Rectal smooth muscle tissue (tissue), 1 donor: ENCODE measurements at regions not wholly inside any gene's neighbourhood (a gene's known extent, or its start where the extent isn't known, plus 50 kb on each side); places are given as distances from the start of the nearest gene placed in this dataset.

Source experiments
- H3K27ac ChIP-seq: one replicate; pipeline ENCODE4 v1.7.0; 2013; ENCODE audit warnings: low read depth, low read length, inconsistent platforms
- H3K27me3 ChIP-seq: one replicate; pipeline ENCODE4 v1.7.0; 2013; ENCODE audit warnings: low read length; ENCODE audit not compliant: control insufficient read depth, insufficient read depth
- H3K36me3 ChIP-seq: one replicate; pipeline ENCODE4 v1.7.0; 2013; ENCODE audit warnings: low read length; ENCODE audit not compliant: control insufficient read depth, insufficient read depth
- H3K4me1 ChIP-seq: one replicate; pipeline ENCODE4 v1.7.0; 2013; ENCODE audit warnings: low read length; ENCODE audit not compliant: control insufficient read depth, insufficient read depth
- H3K4me3 ChIP-seq: one replicate; pipeline ENCODE4 v1.7.0; 2013; ENCODE audit warnings: low read length
- H3K9ac ChIP-seq: one replicate; pipeline ENCODE4 v1.7.0; 2013; ENCODE audit warnings: low read length

- H3K4me1 ChIP-seq, result no peaks in the 10 kb centered on the region
- H3K9ac ChIP-seq, result no peak overlapping the region
- no peak overlapping the region for H3K27ac ChIP-seq
- H3K36me3 ChIP-seq, result no peaks in the 10 kb centered on the region
- no peaks in the 10 kb centered on the region for H3K27me3 ChIP-seq
- H3K4me3 ChIP-seq, result no peak overlapping the region
Measured at GRCh38 chr10:109726473-109726872, 196.8 kb downstream of the XPNPEP1 start.

DNA sequence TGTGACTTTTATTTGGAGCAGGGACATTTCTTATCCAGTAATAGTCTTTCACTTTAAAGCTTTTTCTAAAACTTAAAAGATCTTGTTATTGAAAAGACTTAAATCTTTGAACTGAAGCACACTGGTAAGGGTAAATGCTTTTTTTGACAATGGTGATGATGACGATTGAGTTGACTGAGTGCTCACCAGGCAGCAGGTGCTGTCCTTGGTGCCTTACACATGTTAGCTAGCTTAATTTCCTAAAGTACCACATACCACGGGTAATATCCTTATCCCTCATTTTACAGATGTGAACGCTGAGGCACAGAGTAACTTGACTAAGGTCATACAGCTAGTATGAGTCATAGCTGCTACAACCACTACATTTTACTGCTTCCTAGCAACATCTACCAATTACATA, 200.0 kb downstream of the XPNPEP1 start:
- H3K4me3 ChIP-seq, result no peak overlapping the region
- no peaks in the 10 kb centered on the region for H3K27me3 ChIP-seq
- H3K36me3 ChIP-seq, result no peaks in the 10 kb centered on the region
- H3K27ac ChIP-seq, result no peak overlapping the region
- no peaks in the 10 kb centered on the region for H3K4me1 ChIP-seq
- no peak overlapping the region for H3K9ac ChIP-seq

DNA sequence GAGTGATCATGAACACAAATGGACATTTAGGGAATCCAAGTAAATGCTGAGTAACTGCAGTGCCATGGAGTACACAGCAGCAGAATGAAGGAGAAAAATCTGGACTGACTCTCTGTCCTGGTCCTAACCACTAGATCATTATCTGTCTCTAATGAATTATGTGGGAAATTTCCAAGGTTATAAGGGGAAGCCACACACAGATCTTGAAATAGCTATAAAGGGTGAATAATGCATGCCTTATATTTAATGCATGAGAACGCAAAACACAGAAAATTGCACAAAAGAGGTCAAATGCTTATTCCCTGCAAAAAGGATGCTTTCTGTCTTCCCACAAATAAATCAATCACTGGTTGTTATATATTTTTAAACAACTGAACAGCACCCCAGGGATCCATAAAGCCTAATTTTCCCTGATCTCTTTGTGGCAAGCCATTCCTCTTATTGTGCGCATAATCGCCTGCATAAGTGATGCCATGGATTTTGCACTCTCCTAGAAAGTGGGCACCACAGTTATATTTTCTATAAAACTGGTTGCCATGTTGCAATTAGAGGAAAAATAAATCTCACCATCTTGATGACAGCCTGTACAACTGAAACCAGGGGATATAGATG, 201.8 kb downstream of the XPNPEP1 start:
- Histone ChIP-seq H3K27me3 (no peaks in the 10 kb centered on the region), H3K4me3 (no peak overlapping the region), H3K4me1 (no peaks in the 10 kb centered on the region), H3K27ac (no peak overlapping the region), H3K36me3 (no peaks in the 10 kb centered on the region), H3K9ac (no peak overlapping the region)

GRCh38 chr10:109706026-109706560, 217.2 kb downstream of the XPNPEP1 start:
- no peak overlapping the region for H3K9ac ChIP-seq
- H3K4me3 ChIP-seq, result no peak overlapping the region
- H3K27ac ChIP-seq, result no peak overlapping the region
- H3K27me3 ChIP-seq, result no peaks in the 10 kb centered on the region
- H3K4me1 ChIP-seq, result no peaks in the 10 kb centered on the region
- no peaks in the 10 kb centered on the region for H3K36me3 ChIP-seq

DNA sequence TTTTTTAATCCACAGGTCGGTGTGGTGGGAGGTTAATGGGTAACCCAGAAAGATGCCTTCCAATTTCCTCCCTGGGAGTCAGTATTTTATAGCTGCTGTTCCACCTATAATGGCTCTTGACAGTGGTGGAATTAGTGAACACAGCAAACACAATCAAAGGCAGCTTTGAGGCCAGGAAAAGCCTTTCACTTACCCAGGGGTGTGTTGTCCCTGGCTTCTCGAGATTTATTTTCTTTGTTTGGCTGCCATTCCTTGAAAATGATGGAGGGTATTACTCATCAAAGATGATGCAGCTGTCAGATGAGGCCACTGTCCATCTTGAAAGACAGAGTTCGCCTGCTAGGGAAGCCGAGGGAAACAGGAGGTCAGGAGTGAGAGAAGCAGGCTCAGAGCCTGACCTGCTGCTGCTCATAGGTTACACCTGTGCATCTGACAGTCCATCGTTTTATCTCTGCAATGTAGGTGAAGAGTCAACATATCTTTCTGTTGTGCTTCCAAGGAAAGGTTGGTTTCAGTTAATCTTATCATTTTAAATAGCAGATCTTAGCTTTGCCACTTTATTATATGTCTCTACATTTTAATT, 221.6 kb downstream of the XPNPEP1 start:
- Histone ChIP-seq H3K4me1 (no peaks in the 10 kb centered on the region), H3K36me3 (no peaks in the 10 kb centered on the region), H3K9ac (no peak overlapping the region), H3K4me3 (no peak overlapping the region), H3K27me3 (no peaks in the 10 kb centered on the region), H3K27ac (no peak overlapping the region)

- Histone ChIP-seq H3K27me3 (no peaks in the 10 kb centered on the region), H3K27ac (no peak overlapping the region), H3K9ac (no peak overlapping the region), H3K36me3 (no peaks in the 10 kb centered on the region), H3K4me1 (no peaks in the 10 kb centered on the region), H3K4me3 (no peak overlapping the region)
Measured at GRCh38 chr10:109698882-109699664, 224.2 kb downstream of the XPNPEP1 start.

DNA sequence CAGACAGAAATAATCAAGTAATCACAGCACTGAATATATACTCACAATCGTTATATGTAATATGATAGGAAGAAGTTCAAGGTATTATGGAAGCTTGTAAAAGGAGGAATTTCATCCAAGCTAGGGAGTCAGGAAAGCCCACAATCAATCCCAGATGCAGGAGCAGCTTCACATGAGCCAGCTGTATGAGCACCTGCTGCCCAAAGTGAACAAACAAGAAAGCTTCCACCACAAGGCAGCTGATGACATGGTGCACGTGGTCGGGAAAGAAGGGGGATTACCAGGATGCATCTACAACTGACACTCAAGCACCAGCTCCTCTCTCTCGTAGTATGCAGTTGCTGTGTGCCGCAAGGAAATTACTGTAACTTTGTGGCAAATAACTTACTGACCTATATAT, 225.2 kb downstream of the XPNPEP1 start:
- no peaks in the 10 kb centered on the region for H3K4me1 ChIP-seq
- H3K9ac ChIP-seq, result no peak overlapping the region
- no peaks in the 10 kb centered on the region for H3K36me3 ChIP-seq
- H3K27me3 ChIP-seq, result no peaks in the 10 kb centered on the region
- no peak overlapping the region for H3K4me3 ChIP-seq
- H3K27ac ChIP-seq, result no peak overlapping the region

DNA sequence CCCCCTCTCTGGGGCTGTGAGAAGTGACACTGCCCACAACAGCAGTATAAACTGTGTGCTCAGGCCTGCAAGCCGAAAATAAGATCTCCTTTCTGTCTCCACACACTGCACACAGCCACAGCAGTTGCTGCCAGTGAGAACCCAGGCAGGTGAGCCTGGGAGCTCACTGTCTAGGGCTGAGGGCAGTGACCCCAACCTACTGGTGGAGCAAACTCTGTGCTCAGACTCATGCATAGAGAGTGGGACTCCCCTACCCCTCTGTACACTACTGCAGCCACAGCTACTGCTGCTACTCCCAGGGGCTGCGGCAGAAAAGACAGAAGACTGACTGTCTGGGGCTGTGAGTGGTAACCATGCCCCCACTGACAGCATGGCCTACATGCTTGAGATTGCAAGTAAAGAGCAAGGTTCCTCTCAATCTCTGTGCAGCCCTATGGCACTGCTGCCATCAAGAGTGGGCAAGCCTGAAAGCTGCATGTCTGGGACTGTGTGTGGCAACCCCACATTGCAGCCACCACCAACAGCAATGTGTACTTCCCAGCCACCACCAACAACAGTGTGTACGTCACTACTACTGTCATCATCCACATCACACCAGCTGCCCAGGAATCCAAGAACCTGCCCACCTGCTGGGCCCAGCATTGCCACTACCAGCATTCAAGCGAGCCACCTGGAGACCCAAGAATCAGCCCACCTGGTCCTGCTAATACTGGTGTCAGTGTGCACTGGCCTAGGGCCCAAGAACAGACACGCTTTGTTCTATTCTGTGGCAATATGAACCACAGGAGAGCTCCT, 226.1 kb downstream of the XPNPEP1 start:
- H3K4me3 ChIP-seq, result no peak overlapping the region
- H3K4me1 ChIP-seq, result no peaks in the 10 kb centered on the region
- no peaks in the 10 kb centered on the region for H3K36me3 ChIP-seq
- H3K27ac ChIP-seq, result no peak overlapping the region
- H3K27me3 ChIP-seq, result no peaks in the 10 kb centered on the region
- no peak overlapping the region for H3K9ac ChIP-seq

GRCh38 chr10:109696462-109696861, 226.8 kb downstream of the XPNPEP1 start:
- Histone ChIP-seq H3K27ac (no peak overlapping the region), H3K27me3 (no peaks in the 10 kb centered on the region), H3K4me1 (no peaks in the 10 kb centered on the region), H3K36me3 (no peaks in the 10 kb centered on the region), H3K9ac (no peak overlapping the region), H3K4me3 (no peak overlapping the region)

GRCh38 chr10:109695988-109696387, 227.3 kb downstream of the XPNPEP1 start:
- Histone ChIP-seq H3K4me1 (no peaks in the 10 kb centered on the region), H3K9ac (no peak overlapping the region), H3K36me3 (no peaks in the 10 kb centered on the region), H3K4me3 (no peak overlapping the region), H3K27ac (no peak overlapping the region), H3K27me3 (no peaks in the 10 kb centered on the region)

GRCh38 chr10:109689785-109690184, 233.5 kb downstream of the XPNPEP1 start:
- H3K4me1 ChIP-seq, result no peaks in the 10 kb centered on the region
- no peak overlapping the region for H3K4me3 ChIP-seq

DNA sequence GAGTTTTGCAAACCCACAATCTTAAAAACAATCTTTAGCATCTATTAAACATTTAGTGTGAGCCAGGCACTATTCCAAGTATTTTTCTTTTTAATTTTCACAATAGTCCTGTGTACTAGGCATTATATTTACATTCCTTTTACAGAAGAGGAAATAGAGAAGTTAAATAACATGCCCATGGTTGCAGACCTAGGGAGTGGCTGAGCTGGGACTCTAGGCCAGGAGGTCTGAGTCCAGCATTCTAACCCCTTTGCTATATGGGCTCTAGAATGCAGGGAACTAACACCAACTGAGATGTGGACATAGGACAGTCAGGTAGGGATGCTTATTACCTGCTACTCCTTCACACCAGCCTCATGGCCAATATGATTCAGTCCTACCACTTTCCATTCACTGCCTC, 243.8 kb downstream of the XPNPEP1 start:
- no peaks in the 10 kb centered on the region for H3K36me3 ChIP-seq
- H3K4me1 ChIP-seq, result no peaks in the 10 kb centered on the region
- H3K4me3 ChIP-seq, result no peak overlapping the region
- H3K27me3 ChIP-seq, result no peaks in the 10 kb centered on the region
- no peak overlapping the region for H3K9ac ChIP-seq
- H3K27ac ChIP-seq, result no peak overlapping the region

More at GRCh38 chr10:109689785-109690184, 233.5 kb downstream of the XPNPEP1 start:
- Histone ChIP-seq H3K36me3 (no peaks in the 10 kb centered on the region), H3K27ac (no peak overlapping the region), H3K27me3 (no peaks in the 10 kb centered on the region), H3K9ac (no peak overlapping the region)
